Liver (tissue), 3 donors: ENCODE measurements at regions not wholly inside any gene's neighbourhood (a gene's known extent, or its start where the extent isn't known, plus 50 kb on each side); places are given as distances from the start of the nearest gene placed in this dataset.

Source experiments
- REST ChIP-seq: IDR thresholded peaks from 2 replicates; pipeline ENCODE4 v1.6.1; 2016; ENCODE audit warnings: antibody characterized with exemption, mild to moderate bottlenecking
- TAF1 ChIP-seq: conservative IDR thresholded peaks from 2 replicates; pipeline ENCODE4 v1.6.1; 2016; ENCODE audit warnings: antibody characterized with exemption, mild to moderate bottlenecking
- YY1 ChIP-seq: IDR thresholded peaks from 2 replicates; pipeline ENCODE4 v1.6.1; 2016; ENCODE audit warnings: antibody characterized with exemption, mild to moderate bottlenecking
- TF ChIP-seq, protein P1 (sequence below): IDR thresholded peaks from 2 replicates; pipeline ENCODE4 v1.6.1; 2016; ENCODE audit warnings: antibody characterized with exemption
- TF ChIP-seq, protein P2 (sequence below): fragments of 150-350 bp; IDR thresholded peaks from 2 replicates; pipeline ENCODE4 v1.5.1; 2017; ENCODE audit warnings: improper control_type of control experiment, low read depth, low read length; ENCODE audit not compliant: missing input control
- donor health status: healthy.
- donor health status: healthy.

GRCh38 chr6:95784869-95785268, 207.5 kb downstream of the MANEA start:
- TF ChIP-seq TAF1 (no peak), REST (no peak), YY1 (no peak)
- TF ChIP-seq, protein P1, sequence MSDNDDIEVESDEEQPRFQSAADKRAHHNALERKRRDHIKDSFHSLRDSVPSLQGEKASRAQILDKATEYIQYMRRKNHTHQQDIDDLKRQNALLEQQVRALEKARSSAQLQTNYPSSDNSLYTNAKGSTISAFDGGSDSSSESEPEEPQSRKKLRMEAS, result no peak
- TF ChIP-seq, protein P2, sequence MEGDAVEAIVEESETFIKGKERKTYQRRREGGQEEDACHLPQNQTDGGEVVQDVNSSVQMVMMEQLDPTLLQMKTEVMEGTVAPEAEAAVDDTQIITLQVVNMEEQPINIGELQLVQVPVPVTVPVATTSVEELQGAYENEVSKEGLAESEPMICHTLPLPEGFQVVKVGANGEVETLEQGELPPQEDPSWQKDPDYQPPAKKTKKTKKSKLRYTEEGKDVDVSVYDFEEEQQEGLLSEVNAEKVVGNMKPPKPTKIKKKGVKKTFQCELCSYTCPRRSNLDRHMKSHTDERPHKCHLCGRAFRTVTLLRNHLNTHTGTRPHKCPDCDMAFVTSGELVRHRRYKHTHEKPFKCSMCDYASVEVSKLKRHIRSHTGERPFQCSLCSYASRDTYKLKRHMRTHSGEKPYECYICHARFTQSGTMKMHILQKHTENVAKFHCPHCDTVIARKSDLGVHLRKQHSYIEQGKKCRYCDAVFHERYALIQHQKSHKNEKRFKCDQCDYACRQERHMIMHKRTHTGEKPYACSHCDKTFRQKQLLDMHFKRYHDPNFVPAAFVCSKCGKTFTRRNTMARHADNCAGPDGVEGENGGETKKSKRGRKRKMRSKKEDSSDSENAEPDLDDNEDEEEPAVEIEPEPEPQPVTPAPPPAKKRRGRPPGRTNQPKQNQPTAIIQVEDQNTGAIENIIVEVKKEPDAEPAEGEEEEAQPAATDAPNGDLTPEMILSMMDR, result no peak
